ENCODE measurements at regions not wholly inside any gene's neighbourhood (a gene's known extent, or its start where the extent isn't known, plus 50 kb on each side); places are given as distances from the start of the nearest gene placed in this dataset.

GRCh38 chr1:182278144-182279054 lies 113.2 kb downstream of the GLUL start:
- no peak for DNase-seq (ENCODE audit: low spot score in 2 of 2)
- no peak for TF ChIP-seq POLR2AphosphoS5 (IDR thresholded peaks at IDR 0.05)
- no peak for TF ChIP-seq CTCF (IDR thresholded peaks at IDR 0.05)
- no peak for TF ChIP-seq POLR2A (IDR thresholded peaks at IDR 0.05)
- Histone ChIP-seq H3K4me3 (no peak overlapping the region), H3K27ac (no peak overlapping the region), H3K27me3 (no peaks in the 10 kb centered on the region), H3K36me3 (no peaks in the 10 kb centered on the region), H3K4me1 (peaks cover 0 to 2% of the 10 kb centered on the region in 2 donors), H3K9me3 (no peaks in the 10 kb centered on the region)
- intact Hi-C loops (cut with DNase I; ENCODE audit: low total_unique reads): no loop called here

- DNase-seq (ENCODE audit: low spot score in 2 of 2): no peak
- Histone ChIP-seq H3K27me3 (no peaks in the 10 kb centered on the region), H3K4me3 (no peak overlapping the region), H3K27ac (no peak overlapping the region), H3K36me3 (no peaks in the 10 kb centered on the region), H3K9me3 (no peaks in the 10 kb centered on the region), H3K4me1 (peaks cover 0 to 2% of the 10 kb centered on the region in 2 donors)
- TF ChIP-seq CTCF (IDR thresholded peaks at IDR 0.05): no peak
- TF ChIP-seq POLR2A (IDR thresholded peaks at IDR 0.05): no peak
- no peak for TF ChIP-seq POLR2AphosphoS5 (IDR thresholded peaks at IDR 0.05)
- intact Hi-C loops (cut with DNase I; ENCODE audit: low total_unique reads): no loop called here
Measured at GRCh38 chr1:182275271-182275670, 116.3 kb downstream of the GLUL start.

DNA sequence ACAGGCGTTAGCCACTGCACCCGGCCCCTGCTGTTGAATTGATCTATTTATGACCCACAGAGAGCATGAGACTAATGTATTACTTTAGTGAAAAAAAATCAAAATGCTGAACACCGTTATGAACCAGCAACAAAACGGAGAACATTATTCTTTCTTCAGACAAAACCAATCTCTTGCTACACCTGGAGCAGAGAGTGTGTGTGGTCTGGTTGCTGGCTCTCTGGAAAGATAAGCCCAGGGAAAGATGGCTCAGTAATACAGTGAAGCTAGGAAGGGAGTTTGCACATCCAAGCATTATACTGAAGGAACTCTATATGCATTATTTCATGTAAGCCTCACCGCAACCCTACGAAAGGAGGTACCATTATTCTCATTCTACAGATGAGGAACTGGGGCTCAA lies 117.0 kb downstream of the GLUL start:
- intact Hi-C loops (cut with DNase I; ENCODE audit: low total_unique reads): no loop called here
- TF ChIP-seq CTCF (IDR thresholded peaks at IDR 0.05) (no peak), POLR2A (IDR thresholded peaks at IDR 0.05) (no peak), POLR2AphosphoS5 (IDR thresholded peaks at IDR 0.05) (no peak)
- no peak overlapping the region for H3K27ac ChIP-seq
- H3K9me3 ChIP-seq: no peaks in the 10 kb centered on the region
- H3K4me3 ChIP-seq: no peak overlapping the region
- peaks cover 0 to under 1% of the 10 kb centered on the region in 2 donors for H3K4me1 ChIP-seq
- no peaks in the 10 kb centered on the region for H3K36me3 ChIP-seq
- no peak for DNase-seq (ENCODE audit: low spot score in 2 of 2)
- no peaks in the 10 kb centered on the region for H3K27me3 ChIP-seq

DNA sequence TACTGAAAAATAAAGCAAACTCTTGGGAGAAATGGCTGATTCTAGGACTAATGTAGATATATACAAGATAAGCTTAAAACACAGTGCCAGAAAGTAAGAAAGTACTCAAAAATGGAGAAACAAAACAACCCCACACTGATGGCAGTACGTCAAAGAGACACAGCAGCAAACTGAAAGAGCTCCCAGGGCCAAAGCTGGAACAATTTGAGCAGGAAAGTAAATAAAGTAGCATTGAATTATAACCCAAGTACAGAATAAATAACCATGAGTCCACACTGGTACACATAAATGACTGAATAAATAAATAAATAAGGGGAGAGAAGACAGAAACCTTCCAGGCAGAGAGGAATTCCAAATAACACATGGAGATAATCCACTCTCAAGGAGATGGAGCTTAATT lies 120.9 kb downstream of the GLUL start:
- H3K4me1 ChIP-seq: no peaks in the 10 kb centered on the region
- TF ChIP-seq POLR2AphosphoS5 (IDR thresholded peaks at IDR 0.05): no peak
- TF ChIP-seq CTCF (IDR thresholded peaks at IDR 0.05): no peak
- TF ChIP-seq POLR2A (IDR thresholded peaks at IDR 0.05): no peak
- intact Hi-C loops (cut with DNase I; ENCODE audit: low total_unique reads): no loop called here
- no peak overlapping the region for H3K4me3 ChIP-seq
- DNase-seq (ENCODE audit: low spot score in 2 of 2): no peak
- H3K36me3 ChIP-seq: no peaks in the 10 kb centered on the region
- H3K27me3 ChIP-seq: no peaks in the 10 kb centered on the region
- H3K9me3 ChIP-seq: no peaks in the 10 kb centered on the region
- no peak overlapping the region for H3K27ac ChIP-seq

GRCh38 chr1:182269097-182269496 lies 122.5 kb downstream of the GLUL start:
- no peak for DNase-seq (ENCODE audit: low spot score in 2 of 2)
- Histone ChIP-seq H3K36me3 (no peaks in the 10 kb centered on the region), H3K27ac (no peak overlapping the region), H3K9me3 (no peaks in the 10 kb centered on the region), H3K4me3 (no peak overlapping the region), H3K4me1 (no peaks in the 10 kb centered on the region), H3K27me3 (no peaks in the 10 kb centered on the region)
- intact Hi-C loops (cut with DNase I; ENCODE audit: low total_unique reads): no loop called here
- TF ChIP-seq POLR2A (IDR thresholded peaks at IDR 0.05) (no peak), CTCF (IDR thresholded peaks at IDR 0.05) (no peak)
